ENCODE measurements at regions not wholly inside any gene's neighbourhood (a gene's known extent, or its start where the extent isn't known, plus 50 kb on each side); places are given as distances from the start of the nearest gene placed in this dataset.

GRCh38 chr2:185242462-185242861 is 496.1 kb upstream of the FSIP2 start:
- TF ChIP-seq CTCF (IDR thresholded peaks at IDR 0.05) (no peak), POLR2A (IDR thresholded peaks at IDR 0.05) (no peak)
